ENCODE measurements at regions not wholly inside any gene's neighbourhood (a gene's known extent, or its start where the extent isn't known, plus 50 kb on each side); places are given as distances from the start of the nearest gene placed in this dataset.

DNA sequence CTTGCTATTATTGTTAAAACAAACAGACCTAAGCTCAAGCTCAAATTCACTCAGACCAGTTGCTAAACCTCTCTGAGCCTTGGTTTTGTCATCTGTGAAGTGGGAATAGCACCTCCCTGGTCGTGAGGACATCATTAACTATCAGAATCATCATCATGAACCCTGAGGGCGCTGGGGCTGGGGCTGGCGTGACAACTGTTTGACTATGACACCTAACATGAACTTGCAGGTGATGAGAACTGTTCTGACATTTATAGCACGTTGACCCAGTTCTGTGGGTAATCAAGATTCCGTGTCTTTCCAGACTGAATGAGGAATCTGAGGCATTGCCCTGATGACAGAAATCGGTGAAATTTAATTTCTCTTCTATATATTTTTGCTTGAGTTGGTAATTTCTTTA, 71.3 kb upstream of the CDH5 start:
- Histone ChIP-seq H4K20me1 (ENCODE audit: insufficient read depth, low read length) (no peaks in the 10 kb centered on the region), H4K91ac (ENCODE audit: insufficient read depth, low read depth, low read length) (no peak overlapping the region), H3K4ac (ENCODE audit: low read depth, low read length) (no peak overlapping the region), H3K79me1 (ENCODE audit: low read depth in 1 of 2, low read length in 2 of 2) (no peaks in the 10 kb centered on the region), H3K14ac (replicated peaks; ENCODE audit: low read depth, low read length) (no peak overlapping the region), H4K5ac (ENCODE audit: low read depth, low read length) (no peak overlapping the region), H2AFZ (replicated peaks; ENCODE audit: low read length, poor library complexity) (no peak overlapping the region), H3K9me1 (ENCODE audit: insufficient read depth, low read length) (no peaks in the 10 kb centered on the region), H2BK120ac (ENCODE audit: low read depth, low read length) (no peak overlapping the region), H2BK15ac (ENCODE audit: low read depth, low read length) (no peak overlapping the region), H2AK9ac (replicated peaks; ENCODE audit: low read depth, low read length, poor library complexity) (no peak overlapping the region), H2BK5ac (ENCODE audit: low read depth, low read length, poor library complexity, severe bottlenecking) (no peak overlapping the region), H3K4me1 (ENCODE audit: control insufficient read depth, insufficient read depth, low read length) (no peaks in the 10 kb centered on the region), H3K4me2 (ENCODE audit: low read depth, low read length) (no peak overlapping the region), H3K4me3 (ENCODE audit: insufficient read depth, low read depth, low read length) (no peak overlapping the region), H3K36me3 (ENCODE audit: control insufficient read depth, insufficient read depth, low read length) (no peaks in the 10 kb centered on the region), H3K27ac (ENCODE audit: insufficient read depth, low read length) (no peak overlapping the region), H2AK5ac (ENCODE audit: low read depth, low read length) (no peak overlapping the region), H2BK20ac (ENCODE audit: low read depth, low read length) (no peak overlapping the region), H3K27me3 (ENCODE audit: control insufficient read depth, insufficient read depth, low read length) (peaks cover 61% of the 10 kb centered on the region), H3K9ac (ENCODE audit: low read depth, low read length) (no peak overlapping the region), H4K8ac (ENCODE audit: low read depth in 2 of 2, low read length in 2 of 2) (no peak overlapping the region), H3K56ac (ENCODE audit: extremely low read depth, insufficient read depth, low read length) (no peak overlapping the region), H3K18ac (ENCODE audit: low read depth, low read length) (no peak overlapping the region), H3K23ac (ENCODE audit: low read depth, low read length) (no peak overlapping the region), H3K9me3 (ENCODE audit: control insufficient read depth, insufficient read depth, low read length) (peaks cover 2% of the 10 kb centered on the region; the same call in 1 of the 2 replicates)
- ChIA-PET POLR2A (ENCODE audit: unreplicated experiment) (no interaction called here), CTCF (no interaction called here)
- 80% methylated on average over 1 of the region's 6 CpGs; no CpG with 5 or more reads in 1 of the 2 experiments for WGBS, 2 experiments (ENCODE audit: extremely low coverage in 2 of 2, insufficient read length in 1 of 2)
- no peak for DNase-seq
- no peak for ATAC-seq (ENCODE audit: low read depth)
- BruUV-seq (replicated peaks), result no TSS peak
- in situ Hi-C loops (cut with MboI; ENCODE audit: low sequenced_read_pairs) (no loop called here), dilution Hi-C loops (cut with HindIII; ENCODE audit: low sequenced_read_pairs, unreplicated experiment) (no loop called here), intact Hi-C loops (cut with micrococcal nuclease) (no loop called here)
- TF ChIP-seq NFE2L2 (IDR thresholded peaks at IDR 0.05; ENCODE audit: low read depth, low read length) (no peak), CEBPB (IDR thresholded peaks at IDR 0.05; ENCODE audit: low read depth, low read length) (no peak), RFX5 (IDR thresholded peaks at IDR 0.05; ENCODE audit: low read depth, low read length) (no peak), CTCF (conservative IDR thresholded peaks at IDR 0.05; ENCODE audit: low read depth, low read length) (no peak), MXI1 (IDR thresholded peaks at IDR 0.05; ENCODE audit: borderline replicate concordance, low read depth, low read length) (no peak), POLR2A (IDR thresholded peaks at IDR 0.05; ENCODE audit: low read depth, low read length) (no peak), BHLHE40 (IDR thresholded peaks at IDR 0.05; ENCODE audit: low read depth, low read length) (no peak), MAFK (IDR thresholded peaks at IDR 0.05; ENCODE audit: low read depth, low read length) (no peak), SMC3 (IDR thresholded peaks at IDR 0.05; ENCODE audit: low read depth, low read length) (no peak), CHD1 (IDR thresholded peaks at IDR 0.05; ENCODE audit: low read depth, low read length) (no peak), FOS (IDR thresholded peaks at IDR 0.05; ENCODE audit: low read depth, low read length) (no peak), MAZ (IDR thresholded peaks at IDR 0.05; ENCODE audit: borderline replicate concordance, low read depth, low read length) (no peak), RCOR1 (IDR thresholded peaks at IDR 0.05; ENCODE audit: insufficient replicate concordance, low read length) (no peak), USF2 (IDR thresholded peaks at IDR 0.05; ENCODE audit: low read depth, low read length) (no peak), RAD21 (IDR thresholded peaks at IDR 0.05; ENCODE audit: low read length) (no peak)
- TF ChIP-seq, protein P1, sequence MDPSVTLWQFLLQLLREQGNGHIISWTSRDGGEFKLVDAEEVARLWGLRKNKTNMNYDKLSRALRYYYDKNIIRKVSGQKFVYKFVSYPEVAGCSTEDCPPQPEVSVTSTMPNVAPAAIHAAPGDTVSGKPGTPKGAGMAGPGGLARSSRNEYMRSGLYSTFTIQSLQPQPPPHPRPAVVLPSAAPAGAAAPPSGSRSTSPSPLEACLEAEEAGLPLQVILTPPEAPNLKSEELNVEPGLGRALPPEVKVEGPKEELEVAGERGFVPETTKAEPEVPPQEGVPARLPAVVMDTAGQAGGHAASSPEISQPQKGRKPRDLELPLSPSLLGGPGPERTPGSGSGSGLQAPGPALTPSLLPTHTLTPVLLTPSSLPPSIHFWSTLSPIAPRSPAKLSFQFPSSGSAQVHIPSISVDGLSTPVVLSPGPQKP (IDR thresholded peaks at IDR 0.05; ENCODE audit: borderline replicate concordance, low read depth, low read length), result no peak
